SK-N-SH treated with all-trans-retinoic acid at 6 μM for 48 hours (cell line): ENCODE measurements at regions not wholly inside any gene's neighbourhood (a gene's known extent, or its start where the extent isn't known, plus 50 kb on each side); places are given as distances from the start of the nearest gene placed in this dataset.

Experiments used
- ATAC-seq: fragments of 200-7000 bp; cut with Tn5 transposase; 3 replicates; pipeline ENCODE4 v1.9.1; 2020; ENCODE audit warnings: mild to moderate bottlenecking, moderate library complexity
- ARNTL ChIP-seq: fragments of 450-650 bp; formaldehyde crosslinking; IDR thresholded peaks from 2 replicates; pipeline ENCODE4 v1.5.0; 2020; ENCODE audit warnings: low read depth, mild to moderate bottlenecking, moderate library complexity, borderline replicate concordance
- BACH2 ChIP-seq: fragments of 250-450 bp; sonication (Bioruptor Pico); IDR thresholded peaks from 2 replicates; pipeline ENCODE4 v1.9.0; 2021; ENCODE audit warnings: mild to moderate bottlenecking, borderline replicate concordance
- CSDC2 ChIP-seq: fragments of 250-450 bp; sonication (Bioruptor Pico); IDR thresholded peaks from 2 replicates; pipeline ENCODE4 v1.5.0; 2020; ENCODE audit warnings: mild to moderate bottlenecking, moderate library complexity
- GLIS3 ChIP-seq: fragments of 250-450 bp; sonication (Bioruptor Pico); IDR thresholded peaks from 2 replicates; pipeline ENCODE4 v1.5.0; 2020; ENCODE audit warnings: mild to moderate bottlenecking, moderate library complexity
- OSR1 ChIP-seq: fragments of 250-450 bp; sonication (Bioruptor Pico); IDR thresholded peaks from 2 replicates; pipeline ENCODE4 v1.8.0; 2022; ENCODE audit warnings: moderate library complexity, mild to moderate bottlenecking, inconsistent platforms
- POU6F1 ChIP-seq: fragments of 250-450 bp; sonication (Bioruptor Pico); IDR thresholded peaks from 2 replicates; pipeline ENCODE4 v1.8.0; 2021; ENCODE audit warnings: low read depth, mild to moderate bottlenecking, moderate library complexity, borderline replicate concordance
- PPARA ChIP-seq: fragments of 250-450 bp; sonication (Bioruptor Pico); IDR thresholded peaks from 2 replicates; pipeline ENCODE4 v1.5.0; 2020; ENCODE audit warnings: mild to moderate bottlenecking, borderline replicate concordance
- RARB ChIP-seq: fragments of 250-450 bp; sonication (Bioruptor Pico); IDR thresholded peaks from 2 replicates; pipeline ENCODE4 v1.8.0; 2021; ENCODE audit warnings: mild to moderate bottlenecking, moderate library complexity
- SNAI2 ChIP-seq: fragments of 250-450 bp; sonication (Bioruptor Pico); IDR thresholded peaks from 2 replicates; pipeline ENCODE4 v1.5.0; 2020; ENCODE audit warnings: mild to moderate bottlenecking, moderate library complexity
- TCF4 ChIP-seq: fragments of 250-450 bp; sonication (Bioruptor Pico); IDR thresholded peaks from 2 replicates; pipeline ENCODE4 v1.8.0; 2021; ENCODE audit warnings: mild to moderate bottlenecking, moderate library complexity, borderline replicate concordance
- TOX ChIP-seq: fragments of 250-450 bp; sonication (Bioruptor Pico); IDR thresholded peaks from 2 replicates; pipeline ENCODE4 v1.8.0; 2021; ENCODE audit warnings: mild to moderate bottlenecking, moderate library complexity, borderline replicate concordance
- ZC3H10 ChIP-seq: fragments of 250-450 bp; sonication (Bioruptor Pico); IDR thresholded peaks from 2 replicates; pipeline ENCODE4 v1.5.1; 2021; ENCODE audit warnings: mild to moderate bottlenecking, moderate library complexity
- ZNF565 ChIP-seq: fragments of 450-650 bp; formaldehyde crosslinking; conservative IDR thresholded peaks from 2 replicates; pipeline ENCODE4 v1.5.0; 2020; ENCODE audit warnings: low read depth, mild to moderate bottlenecking, moderate library complexity
- TF ChIP-seq, protein P1 (sequence below): fragments of 250-450 bp; sonication (Bioruptor Pico); IDR thresholded peaks from 2 replicates; pipeline ENCODE4 v1.5.0; 2020; ENCODE audit warnings: mild to moderate bottlenecking, moderate library complexity
- TF ChIP-seq, protein P2 (sequence below): fragments of 250-450 bp; sonication (Bioruptor Pico); IDR thresholded peaks from 2 replicates; pipeline ENCODE4 v1.5.1; 2020; ENCODE audit warnings: low read depth, mild to moderate bottlenecking, moderate library complexity
- TF ChIP-seq, protein P3 (sequence below): fragments of 250-450 bp; sonication (Bioruptor Pico); IDR thresholded peaks from 2 replicates; pipeline ENCODE4 v1.5.1; 2021; ENCODE audit warnings: mild to moderate bottlenecking, moderate library complexity
- TF ChIP-seq, protein P4 (sequence below): fragments of 250-450 bp; sonication (Bioruptor Pico); IDR thresholded peaks from 2 replicates; pipeline ENCODE4 v1.8.0; 2020; ENCODE audit warnings: mild to moderate bottlenecking, moderate library complexity, borderline replicate concordance

- no peak for TF ChIP-seq GLIS3 (CRISPR knock-in tag)
- TF ChIP-seq, protein P1, sequence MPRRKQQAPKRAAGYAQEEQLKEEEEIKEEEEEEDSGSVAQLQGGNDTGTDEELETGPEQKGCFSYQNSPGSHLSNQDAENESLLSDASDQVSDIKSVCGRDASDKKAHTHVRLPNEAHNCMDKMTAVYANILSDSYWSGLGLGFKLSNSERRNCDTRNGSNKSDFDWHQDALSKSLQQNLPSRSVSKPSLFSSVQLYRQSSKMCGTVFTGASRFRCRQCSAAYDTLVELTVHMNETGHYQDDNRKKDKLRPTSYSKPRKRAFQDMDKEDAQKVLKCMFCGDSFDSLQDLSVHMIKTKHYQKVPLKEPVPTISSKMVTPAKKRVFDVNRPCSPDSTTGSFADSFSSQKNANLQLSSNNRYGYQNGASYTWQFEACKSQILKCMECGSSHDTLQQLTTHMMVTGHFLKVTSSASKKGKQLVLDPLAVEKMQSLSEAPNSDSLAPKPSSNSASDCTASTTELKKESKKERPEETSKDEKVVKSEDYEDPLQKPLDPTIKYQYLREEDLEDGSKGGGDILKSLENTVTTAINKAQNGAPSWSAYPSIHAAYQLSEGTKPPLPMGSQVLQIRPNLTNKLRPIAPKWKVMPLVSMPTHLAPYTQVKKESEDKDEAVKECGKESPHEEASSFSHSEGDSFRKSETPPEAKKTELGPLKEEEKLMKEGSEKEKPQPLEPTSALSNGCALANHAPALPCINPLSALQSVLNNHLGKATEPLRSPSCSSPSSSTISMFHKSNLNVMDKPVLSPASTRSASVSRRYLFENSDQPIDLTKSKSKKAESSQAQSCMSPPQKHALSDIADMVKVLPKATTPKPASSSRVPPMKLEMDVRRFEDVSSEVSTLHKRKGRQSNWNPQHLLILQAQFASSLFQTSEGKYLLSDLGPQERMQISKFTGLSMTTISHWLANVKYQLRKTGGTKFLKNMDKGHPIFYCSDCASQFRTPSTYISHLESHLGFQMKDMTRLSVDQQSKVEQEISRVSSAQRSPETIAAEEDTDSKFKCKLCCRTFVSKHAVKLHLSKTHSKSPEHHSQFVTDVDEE, result no peak
- TF ChIP-seq, protein P2, sequence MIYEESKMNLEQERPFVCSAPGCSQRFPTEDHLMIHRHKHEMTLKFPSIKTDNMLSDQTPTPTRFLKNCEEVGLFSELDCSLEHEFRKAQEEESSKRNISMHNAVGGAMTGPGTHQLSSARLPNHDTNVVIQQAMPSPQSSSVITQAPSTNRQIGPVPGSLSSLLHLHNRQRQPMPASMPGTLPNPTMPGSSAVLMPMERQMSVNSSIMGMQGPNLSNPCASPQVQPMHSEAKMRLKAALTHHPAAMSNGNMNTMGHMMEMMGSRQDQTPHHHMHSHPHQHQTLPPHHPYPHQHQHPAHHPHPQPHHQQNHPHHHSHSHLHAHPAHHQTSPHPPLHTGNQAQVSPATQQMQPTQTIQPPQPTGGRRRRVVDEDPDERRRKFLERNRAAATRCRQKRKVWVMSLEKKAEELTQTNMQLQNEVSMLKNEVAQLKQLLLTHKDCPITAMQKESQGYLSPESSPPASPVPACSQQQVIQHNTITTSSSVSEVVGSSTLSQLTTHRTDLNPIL (CRISPR knock-in tag), result no peak
- TF ChIP-seq PPARA (CRISPR knock-in tag), result no peak
- no peak for TF ChIP-seq TCF4 (CRISPR knock-in tag)
- ATAC-seq, result no peak
These were observed 109.2 kb downstream of the ANXA2R start for GRCh38 chr5:42930934-42931333.

DNA sequence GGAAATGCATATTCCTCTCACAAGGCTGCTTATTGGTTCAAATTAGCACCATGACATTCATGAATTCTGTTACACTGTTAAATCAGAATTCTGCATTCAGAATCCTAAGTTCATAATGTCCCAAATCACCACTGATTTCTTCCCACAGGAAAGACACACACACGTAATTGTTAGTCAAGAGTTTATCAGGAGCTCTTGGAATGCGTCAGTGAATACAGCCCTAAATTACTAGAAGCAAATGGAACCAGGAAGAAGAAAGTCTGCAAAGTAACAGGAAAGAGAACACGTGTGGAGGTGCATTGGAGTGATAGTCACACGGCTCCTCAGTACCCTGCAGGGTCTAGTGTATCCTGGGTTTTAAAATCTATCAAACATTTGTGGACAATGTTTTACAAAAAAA, 110.2 kb downstream of the ANXA2R start:
- no peak for TF ChIP-seq OSR1 (CRISPR knock-in tag)
- TF ChIP-seq, all 23 proteins: peak for 0
- ATAC-seq, result no peak

DNA sequence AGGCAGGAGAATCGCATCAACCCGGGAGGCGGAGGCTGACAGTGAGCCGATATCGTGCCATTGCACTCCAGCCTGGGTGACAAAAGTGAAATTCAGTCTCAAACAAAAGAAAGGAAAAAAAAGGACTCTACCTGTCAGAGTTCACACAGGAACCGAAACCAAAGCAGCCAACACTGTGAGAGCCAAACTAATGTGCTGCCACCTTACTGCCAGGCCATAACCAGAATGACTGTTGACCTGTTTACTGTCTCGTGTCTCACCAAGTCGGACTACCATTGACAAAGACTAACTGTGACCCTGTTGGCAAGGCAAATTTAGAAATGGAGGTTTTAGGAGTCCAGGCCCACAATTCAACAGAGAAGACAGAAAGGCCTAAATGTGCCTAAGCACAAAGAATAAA, 112.4 kb downstream of the ANXA2R start:
- TF ChIP-seq SNAI2 (CRISPR knock-in tag) (no peak), PPARA (CRISPR knock-in tag) (no peak), POU6F1 (no peak), GLIS3 (CRISPR knock-in tag) (no peak), CSDC2 (CRISPR knock-in tag) (no peak)
- TF ChIP-seq, protein P3, sequence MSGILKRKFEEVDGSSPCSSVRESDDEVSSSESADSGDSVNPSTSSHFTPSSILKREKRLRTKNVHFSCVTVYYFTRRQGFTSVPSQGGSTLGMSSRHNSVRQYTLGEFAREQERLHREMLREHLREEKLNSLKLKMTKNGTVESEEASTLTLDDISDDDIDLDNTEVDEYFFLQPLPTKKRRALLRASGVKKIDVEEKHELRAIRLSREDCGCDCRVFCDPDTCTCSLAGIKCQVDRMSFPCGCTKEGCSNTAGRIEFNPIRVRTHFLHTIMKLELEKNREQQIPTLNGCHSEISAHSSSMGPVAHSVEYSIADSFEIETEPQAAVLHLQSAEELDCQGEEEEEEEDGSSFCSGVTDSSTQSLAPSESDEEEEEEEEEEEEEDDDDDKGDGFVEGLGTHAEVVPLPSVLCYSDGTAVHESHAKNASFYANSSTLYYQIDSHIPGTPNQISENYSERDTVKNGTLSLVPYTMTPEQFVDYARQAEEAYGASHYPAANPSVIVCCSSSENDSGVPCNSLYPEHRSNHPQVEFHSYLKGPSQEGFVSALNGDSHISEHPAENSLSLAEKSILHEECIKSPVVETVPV (CRISPR knock-in tag), result no peak
- TF ChIP-seq, protein P4, sequence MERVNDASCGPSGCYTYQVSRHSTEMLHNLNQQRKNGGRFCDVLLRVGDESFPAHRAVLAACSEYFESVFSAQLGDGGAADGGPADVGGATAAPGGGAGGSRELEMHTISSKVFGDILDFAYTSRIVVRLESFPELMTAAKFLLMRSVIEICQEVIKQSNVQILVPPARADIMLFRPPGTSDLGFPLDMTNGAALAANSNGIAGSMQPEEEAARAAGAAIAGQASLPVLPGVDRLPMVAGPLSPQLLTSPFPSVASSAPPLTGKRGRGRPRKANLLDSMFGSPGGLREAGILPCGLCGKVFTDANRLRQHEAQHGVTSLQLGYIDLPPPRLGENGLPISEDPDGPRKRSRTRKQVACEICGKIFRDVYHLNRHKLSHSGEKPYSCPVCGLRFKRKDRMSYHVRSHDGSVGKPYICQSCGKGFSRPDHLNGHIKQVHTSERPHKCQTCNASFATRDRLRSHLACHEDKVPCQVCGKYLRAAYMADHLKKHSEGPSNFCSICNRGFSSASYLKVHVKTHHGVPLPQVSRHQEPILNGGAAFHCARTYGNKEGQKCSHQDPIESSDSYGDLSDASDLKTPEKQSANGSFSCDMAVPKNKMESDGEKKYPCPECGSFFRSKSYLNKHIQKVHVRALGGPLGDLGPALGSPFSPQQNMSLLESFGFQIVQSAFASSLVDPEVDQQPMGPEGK (CRISPR knock-in tag), result no peak
- ATAC-seq, result no peak

DNA sequence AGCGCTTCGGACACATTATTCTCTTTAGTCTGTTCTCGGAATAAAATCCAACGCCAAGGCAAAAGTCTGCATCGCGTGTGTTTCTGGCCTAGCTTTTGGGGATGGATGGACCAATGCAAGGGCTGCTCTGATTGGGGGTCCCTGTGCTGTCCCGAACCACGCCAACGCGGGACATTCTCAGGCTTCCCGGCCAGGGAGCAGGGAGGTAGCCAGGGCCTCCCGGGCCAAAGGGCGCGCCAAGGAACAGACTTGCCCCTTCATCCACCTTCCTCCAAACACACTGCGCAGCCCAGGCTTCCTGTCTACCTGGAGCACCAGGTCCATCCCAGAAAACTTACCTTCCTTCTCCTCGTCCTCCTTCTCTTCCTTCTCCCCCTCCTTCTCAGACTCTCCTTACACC, 113.0 kb upstream of the SELENOP start:
- no peak for ATAC-seq
- TF ChIP-seq TOX (no peak), OSR1 (CRISPR knock-in tag) (no peak), ZNF565 (CRISPR knock-in tag) (no peak), ZC3H10 (CRISPR knock-in tag) (no peak), ARNTL (no peak), BACH2 (no peak), RARB (no peak)
- TF ChIP-seq, protein P3 (CRISPR knock-in tag), result no peak
- TF ChIP-seq, protein P2 (CRISPR knock-in tag), result no peak
- TF ChIP-seq, protein P1, result no peak
